Ovary (tissue), 3 donors: ENCODE measurements at regions not wholly inside any gene's neighbourhood (a gene's known extent, or its start where the extent isn't known, plus 50 kb on each side); places are given as distances from the start of the nearest gene placed in this dataset.

ENCODE experiments used
- EP300 ChIP-seq: sonication (generic); formaldehyde crosslinking; IDR thresholded peaks from one replicate; pipeline ENCODE4 v1.6.1; 2017; ENCODE audit warnings: antibody characterized with exemption
- POLR2A ChIP-seq: fragments of 450-650 bp; IDR thresholded peaks from one replicate; pipeline ENCODE4 v1.6.1; 2017; ENCODE audit warnings: antibody characterized with exemption, mild to moderate bottlenecking, moderate library complexity
- TF ChIP-seq, protein P1 (sequence below), 3 donors: fragments of 450-650 bp in 2 of 3; fragments of 200-600 bp in 1 of 3; IDR thresholded peaks; one replicate each; pipeline versions ENCODE4 v1.5.1 to v1.8.0; 2016 to 2022; ENCODE audit warnings: antibody characterized with exemption in 3 of 3, mild to moderate bottlenecking in 1 of 3
- donor health status: DM: no; HTN: no; CAD: no.

- TF ChIP-seq, protein P1, sequence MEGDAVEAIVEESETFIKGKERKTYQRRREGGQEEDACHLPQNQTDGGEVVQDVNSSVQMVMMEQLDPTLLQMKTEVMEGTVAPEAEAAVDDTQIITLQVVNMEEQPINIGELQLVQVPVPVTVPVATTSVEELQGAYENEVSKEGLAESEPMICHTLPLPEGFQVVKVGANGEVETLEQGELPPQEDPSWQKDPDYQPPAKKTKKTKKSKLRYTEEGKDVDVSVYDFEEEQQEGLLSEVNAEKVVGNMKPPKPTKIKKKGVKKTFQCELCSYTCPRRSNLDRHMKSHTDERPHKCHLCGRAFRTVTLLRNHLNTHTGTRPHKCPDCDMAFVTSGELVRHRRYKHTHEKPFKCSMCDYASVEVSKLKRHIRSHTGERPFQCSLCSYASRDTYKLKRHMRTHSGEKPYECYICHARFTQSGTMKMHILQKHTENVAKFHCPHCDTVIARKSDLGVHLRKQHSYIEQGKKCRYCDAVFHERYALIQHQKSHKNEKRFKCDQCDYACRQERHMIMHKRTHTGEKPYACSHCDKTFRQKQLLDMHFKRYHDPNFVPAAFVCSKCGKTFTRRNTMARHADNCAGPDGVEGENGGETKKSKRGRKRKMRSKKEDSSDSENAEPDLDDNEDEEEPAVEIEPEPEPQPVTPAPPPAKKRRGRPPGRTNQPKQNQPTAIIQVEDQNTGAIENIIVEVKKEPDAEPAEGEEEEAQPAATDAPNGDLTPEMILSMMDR (IDR thresholded peaks at IDR 0.05), result no peak
- TF ChIP-seq POLR2A, result no peak
- TF ChIP-seq EP300, result no peak
Observed at GRCh38 chr7:119688831-119689230, 584.1 kb upstream of the KCND2 start.
